DND-41 (cell line): ENCODE measurements at regions not wholly inside any gene's neighbourhood (a gene's known extent, or its start where the extent isn't known, plus 50 kb on each side); places are given as distances from the start of the nearest gene placed in this dataset.

ENCODE experiments used
- EZH2 ChIP-seq: IDR thresholded peaks from 3 replicates; pipeline ENCODE4 v1.6.1; 2012; ENCODE audit warnings: borderline replicate concordance, low read depth, mild to moderate bottlenecking, moderate library complexity, low read length, inconsistent platforms; ENCODE audit not compliant: severe bottlenecking
- TF ChIP-seq, protein P1 (sequence below): IDR thresholded peaks from 2 replicates; pipeline ENCODE4 v1.5.1; 2012; ENCODE audit warnings: borderline replicate concordance, low read length, moderate library complexity, mild to moderate bottlenecking; ENCODE audit not compliant: poor library complexity, severe bottlenecking; ENCODE audit errors: extremely low read depth

GRCh38 chr9:134590240-134591081 lies 51.1 kb upstream of the COL5A1 start:
- no peak for TF ChIP-seq EZH2
- TF ChIP-seq, protein P1, sequence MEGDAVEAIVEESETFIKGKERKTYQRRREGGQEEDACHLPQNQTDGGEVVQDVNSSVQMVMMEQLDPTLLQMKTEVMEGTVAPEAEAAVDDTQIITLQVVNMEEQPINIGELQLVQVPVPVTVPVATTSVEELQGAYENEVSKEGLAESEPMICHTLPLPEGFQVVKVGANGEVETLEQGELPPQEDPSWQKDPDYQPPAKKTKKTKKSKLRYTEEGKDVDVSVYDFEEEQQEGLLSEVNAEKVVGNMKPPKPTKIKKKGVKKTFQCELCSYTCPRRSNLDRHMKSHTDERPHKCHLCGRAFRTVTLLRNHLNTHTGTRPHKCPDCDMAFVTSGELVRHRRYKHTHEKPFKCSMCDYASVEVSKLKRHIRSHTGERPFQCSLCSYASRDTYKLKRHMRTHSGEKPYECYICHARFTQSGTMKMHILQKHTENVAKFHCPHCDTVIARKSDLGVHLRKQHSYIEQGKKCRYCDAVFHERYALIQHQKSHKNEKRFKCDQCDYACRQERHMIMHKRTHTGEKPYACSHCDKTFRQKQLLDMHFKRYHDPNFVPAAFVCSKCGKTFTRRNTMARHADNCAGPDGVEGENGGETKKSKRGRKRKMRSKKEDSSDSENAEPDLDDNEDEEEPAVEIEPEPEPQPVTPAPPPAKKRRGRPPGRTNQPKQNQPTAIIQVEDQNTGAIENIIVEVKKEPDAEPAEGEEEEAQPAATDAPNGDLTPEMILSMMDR = no peak
